OCI-LY1 (cell line): ENCODE measurements at regions not wholly inside any gene's neighbourhood (a gene's known extent, or its start where the extent isn't known, plus 50 kb on each side); places are given as distances from the start of the nearest gene placed in this dataset.

ENCODE experiments used
- H2AFZ ChIP-seq: fragments of 200-600 bp; sonication (generic), shearing (Covaris generic); 2 replicates; pipeline ENCODE4 v1.6.0; 2014; ENCODE audit warnings: antibody characterized with exemption, mild to moderate bottlenecking, low read length
- H3F3A ChIP-seq: fragments of 200-600 bp; sonication (generic), shearing (Covaris generic); 2 replicates; pipeline ENCODE4 v1.6.0; 2014; ENCODE audit warnings: mild to moderate bottlenecking, antibody characterized with exemption, low read length, moderate library complexity; ENCODE audit not compliant: insufficient read depth
- H3K27ac ChIP-seq: fragments of 200-600 bp; sonication (generic); 2 replicates; pipeline ENCODE4 v1.5.1; 2014; ENCODE audit warnings: low read length, mixed run types, mild to moderate bottlenecking, low read depth; ENCODE audit not compliant: poor library complexity, severe bottlenecking
- H3K27me3 ChIP-seq: fragments of 200-600 bp; sonication (generic); 2 replicates; pipeline ENCODE4 v1.6.0; 2014; ENCODE audit warnings: antibody characterized with exemption, mild to moderate bottlenecking, low read length, moderate library complexity; ENCODE audit not compliant: insufficient read depth
- H3K36me3 ChIP-seq: fragments of 200-600 bp; sonication (generic); 2 replicates; pipeline ENCODE4 v1.6.1; 2014; ENCODE audit warnings: mild to moderate bottlenecking, antibody characterized with exemption, low read length, moderate library complexity, mixed read lengths; ENCODE audit not compliant: insufficient read depth
- H3K4me1 ChIP-seq: fragments of 200-600 bp; sonication (generic); 2 replicates; pipeline ENCODE4 v1.5.1; 2014; ENCODE audit warnings: mild to moderate bottlenecking, low read length, moderate library complexity; ENCODE audit not compliant: insufficient read depth, severe bottlenecking
- H3K4me2 ChIP-seq: fragments of 200-600 bp; sonication (generic), shearing (Covaris generic); 2 replicates; pipeline ENCODE4 v1.6.1; 2014; ENCODE audit warnings: low read length
- H3K4me3 ChIP-seq: fragments of 200-600 bp; sonication (generic); 2 replicates; pipeline ENCODE4 v1.5.1; 2014; ENCODE audit warnings: low read length, low read depth, mild to moderate bottlenecking, mixed read lengths; ENCODE audit not compliant: poor library complexity, severe bottlenecking
- H3K79me2 ChIP-seq: fragments of 200-600 bp; shearing (Covaris generic); 2 replicates; pipeline ENCODE4 v1.6.1; 2016; ENCODE audit warnings: mixed run types, low read length, mixed read lengths; ENCODE audit not compliant: insufficient read depth
- H3K9ac ChIP-seq: fragments of 200-600 bp; sonication (generic), shearing (Covaris generic); 2 replicates; pipeline ENCODE4 v1.6.1; 2014; ENCODE audit warnings: mild to moderate bottlenecking, low read length, mixed read lengths
- H3K9me2 ChIP-seq: fragments of 200-600 bp; sonication (generic), shearing (Covaris generic); 2 replicates; pipeline ENCODE4 v1.6.1; 2014; ENCODE audit warnings: low read depth, mild to moderate bottlenecking, low read length, mixed read lengths
- H3K9me3 ChIP-seq: fragments of 200-600 bp; shearing (Covaris generic); 2 replicates; pipeline ENCODE4 v1.6.1; 2014; ENCODE audit warnings: low read length, mixed read lengths
- H4K20me1 ChIP-seq: fragments of 200-600 bp; sonication (generic), shearing (Covaris generic); 2 replicates; pipeline ENCODE4 v1.6.0; 2016; ENCODE audit warnings: mild to moderate bottlenecking, low read length; ENCODE audit not compliant: insufficient read depth
- CTCF ChIP-seq: fragments of 200-600 bp; sonication (generic), shearing (Covaris generic); IDR thresholded peaks from 2 replicates; pipeline ENCODE4 v1.5.1; 2017; ENCODE audit warnings: mild to moderate bottlenecking, antibody characterized with exemption, low read length, moderate library complexity, mixed read lengths
- EZH2 ChIP-seq: fragments of 200-600 bp; sonication (generic), shearing (Covaris generic); IDR thresholded peaks from 2 replicates; pipeline ENCODE4 v1.8.0; 2017; ENCODE audit warnings: borderline replicate concordance, mixed run types, mild to moderate bottlenecking, antibody characterized with exemption, low read length, moderate library complexity, mixed read lengths

- H3K9me3 ChIP-seq = no peaks in the 10 kb centered on the region
- H3K9ac ChIP-seq = no peak overlapping the region
- H3K9me2 ChIP-seq = no peaks in the 10 kb centered on the region
- H4K20me1 ChIP-seq = no peaks in the 10 kb centered on the region
- H3K79me2 ChIP-seq = no peaks in the 10 kb centered on the region
- TF ChIP-seq CTCF (no peak), EZH2 (no peak)
- no peaks in the 10 kb centered on the region for H3K36me3 ChIP-seq
- no peak overlapping the region for H2AFZ ChIP-seq
- H3K4me2 ChIP-seq = no peak overlapping the region
- no peak overlapping the region for H3K27ac ChIP-seq
- no peaks in the 10 kb centered on the region for H3K27me3 ChIP-seq
- H3K4me3 ChIP-seq = no peak overlapping the region
- H3F3A ChIP-seq = no peaks in the 10 kb centered on the region
- no peaks in the 10 kb centered on the region for H3K4me1 ChIP-seq
Measured at GRCh38 chr13:76820759-76821158, 65.4 kb downstream of the KCTD12 start.

DNA sequence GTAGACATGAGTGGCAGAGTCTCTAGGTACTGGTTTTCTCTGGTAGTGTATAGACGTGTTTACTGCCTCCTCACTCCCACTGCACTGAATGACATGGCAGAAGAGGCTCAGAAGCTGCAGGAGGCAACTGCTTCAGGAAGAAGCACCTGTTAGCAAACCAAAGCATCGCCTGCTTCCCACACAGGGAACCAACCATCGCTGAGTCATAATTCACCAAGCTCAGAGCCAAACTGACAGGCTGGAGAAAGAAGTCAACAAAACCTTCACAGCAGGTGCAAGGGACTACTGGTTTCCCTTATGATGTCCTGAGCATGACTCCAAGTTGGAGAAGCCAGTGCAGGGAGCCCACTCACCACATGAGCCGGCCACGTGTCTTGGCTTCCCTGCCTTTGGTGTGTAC is 69.8 kb downstream of the KCTD12 start:
- no peaks in the 10 kb centered on the region for H3K9me3 ChIP-seq
- no peaks in the 10 kb centered on the region for H4K20me1 ChIP-seq
- no peaks in the 10 kb centered on the region for H3K27me3 ChIP-seq
- H3K36me3 ChIP-seq = no peaks in the 10 kb centered on the region
- no peaks in the 10 kb centered on the region for H3K79me2 ChIP-seq
- no peak overlapping the region for H3K4me2 ChIP-seq
- no peaks in the 10 kb centered on the region for H3F3A ChIP-seq
- no peak for TF ChIP-seq CTCF
- no peak for TF ChIP-seq EZH2
- H3K9ac ChIP-seq = no peak overlapping the region
- no peaks in the 10 kb centered on the region for H3K4me1 ChIP-seq
- H3K9me2 ChIP-seq = no peaks in the 10 kb centered on the region
- H3K4me3 ChIP-seq = no peak overlapping the region
- H2AFZ ChIP-seq = no peak overlapping the region
- no peak overlapping the region for H3K27ac ChIP-seq

DNA sequence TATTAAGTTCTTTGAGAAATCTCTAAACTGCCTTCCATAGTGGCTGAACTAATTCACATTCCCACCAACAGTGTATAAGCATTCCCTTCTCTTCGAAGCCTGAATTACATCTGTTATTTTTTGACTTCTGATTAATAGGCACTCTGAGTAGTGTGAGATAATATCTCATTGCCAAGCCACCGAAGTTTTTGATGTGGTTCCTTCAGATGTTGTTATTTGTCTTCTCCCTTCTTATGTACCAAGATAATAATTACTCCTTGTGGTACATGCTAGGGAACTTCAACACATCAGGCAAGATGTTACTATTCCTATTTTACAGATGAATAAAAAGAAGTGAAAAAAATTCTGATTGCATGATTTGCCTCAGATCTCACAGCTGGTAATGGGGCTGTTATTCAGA is 70.9 kb downstream of the KCTD12 start:
- Histone ChIP-seq H3K9me3 (no peaks in the 10 kb centered on the region), H3K27ac (no peak overlapping the region), H3K4me1 (no peaks in the 10 kb centered on the region), H3K79me2 (no peaks in the 10 kb centered on the region), H3F3A (no peaks in the 10 kb centered on the region), H3K4me3 (no peak overlapping the region), H3K9ac (no peak overlapping the region), H3K36me3 (no peaks in the 10 kb centered on the region), H4K20me1 (no peaks in the 10 kb centered on the region), H3K4me2 (no peak overlapping the region), H3K9me2 (no peaks in the 10 kb centered on the region), H3K27me3 (no peaks in the 10 kb centered on the region), H2AFZ (no peak overlapping the region)
- TF ChIP-seq CTCF (no peak), EZH2 (no peak)
